ENCODE measurements at regions not wholly inside any gene's neighbourhood (a gene's known extent, or its start where the extent isn't known, plus 50 kb on each side); places are given as distances from the start of the nearest gene placed in this dataset.

GRCh38 chr13:89910166-89910565, 1437.3 kb upstream of the MIR17HG start:
- H3K9me3 ChIP-seq (ENCODE audit: control insufficient read depth in 1 of 2, low read length in 2 of 2) = no peaks in the 10 kb centered on the region

GRCh38 chr13:89916551-89916950, 1430.9 kb upstream of the MIR17HG start:
- Histone ChIP-seq H3K9ac (ENCODE audit: low read depth in 1 of 2, low read length in 2 of 2) (no peak overlapping the region), H3K9me3 (ENCODE audit: control insufficient read depth in 1 of 2, low read length in 2 of 2) (no peaks in the 10 kb centered on the region), H3K36me3 (ENCODE audit: control insufficient read depth in 1 of 2, insufficient read depth in 2 of 2, low read length in 2 of 2) (no peaks in the 10 kb centered on the region), H3K27me3 (ENCODE audit: control insufficient read depth in 1 of 2, insufficient read depth in 2 of 2, low read length in 2 of 2) (no peaks in the 10 kb centered on the region), H3K4me1 (ENCODE audit: control insufficient read depth in 1 of 2, insufficient read depth in 2 of 2, low read length in 2 of 2) (no peaks in the 10 kb centered on the region), H3K4me3 (ENCODE audit: low read depth in 1 of 2, low read length in 2 of 2) (no peak overlapping the region), H3K27ac (ENCODE audit: low read depth, low read length) (no peak overlapping the region)

More at GRCh38 chr13:89910166-89910565, 1437.3 kb upstream of the MIR17HG start:
- Histone ChIP-seq H3K36me3 (ENCODE audit: control insufficient read depth in 1 of 2, insufficient read depth in 2 of 2, low read length in 2 of 2) (no peaks in the 10 kb centered on the region), H3K27me3 (ENCODE audit: control insufficient read depth in 1 of 2, insufficient read depth in 2 of 2, low read length in 2 of 2) (no peaks in the 10 kb centered on the region), H3K4me1 (ENCODE audit: control insufficient read depth in 1 of 2, insufficient read depth in 2 of 2, low read length in 2 of 2) (no peaks in the 10 kb centered on the region), H3K9ac (ENCODE audit: low read depth in 1 of 2, low read length in 2 of 2) (no peak overlapping the region), H3K27ac (ENCODE audit: low read depth, low read length) (no peak overlapping the region), H3K4me3 (ENCODE audit: low read depth in 1 of 2, low read length in 2 of 2) (no peak overlapping the region)

DNA sequence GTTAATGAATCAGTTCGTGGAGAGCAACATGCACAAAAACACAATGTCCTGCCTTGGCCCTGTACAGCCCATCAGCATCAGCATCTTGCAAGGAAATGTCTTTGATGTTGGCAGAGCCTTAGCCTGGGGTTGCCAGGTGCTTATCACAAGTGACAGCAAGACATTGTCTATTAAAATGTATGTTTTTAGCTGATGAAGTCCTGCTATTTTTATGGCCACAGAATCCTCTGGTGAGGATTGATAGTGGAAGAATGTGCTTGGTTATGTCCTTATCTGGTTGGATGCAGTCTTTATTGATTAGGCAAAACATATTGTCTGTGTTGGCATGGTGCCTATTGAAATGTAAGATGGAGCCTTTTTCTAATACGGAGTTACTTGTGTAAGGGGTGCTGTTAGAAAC, 1427.0 kb upstream of the MIR17HG start:
- no peak overlapping the region for H3K9ac ChIP-seq (ENCODE audit: low read depth in 1 of 2, low read length in 2 of 2)
- H3K36me3 ChIP-seq (ENCODE audit: control insufficient read depth in 1 of 2, insufficient read depth in 2 of 2, low read length in 2 of 2) = no peaks in the 10 kb centered on the region
- no peaks in the 10 kb centered on the region for H3K4me1 ChIP-seq (ENCODE audit: control insufficient read depth in 1 of 2, insufficient read depth in 2 of 2, low read length in 2 of 2)
- no peaks in the 10 kb centered on the region for H3K9me3 ChIP-seq (ENCODE audit: control insufficient read depth in 1 of 2, low read length in 2 of 2)
- H3K4me3 ChIP-seq (ENCODE audit: low read depth in 1 of 2, low read length in 2 of 2) = no peak overlapping the region
- no peak overlapping the region for H3K27ac ChIP-seq (ENCODE audit: low read depth, low read length)
- H3K27me3 ChIP-seq (ENCODE audit: control insufficient read depth in 1 of 2, insufficient read depth in 2 of 2, low read length in 2 of 2) = no peaks in the 10 kb centered on the region

- H3K4me1 ChIP-seq (ENCODE audit: control insufficient read depth in 1 of 2, insufficient read depth in 2 of 2, low read length in 2 of 2) = no peaks in the 10 kb centered on the region
- no peak overlapping the region for H3K9ac ChIP-seq (ENCODE audit: low read depth in 1 of 2, low read length in 2 of 2)
Measured at GRCh38 chr13:89923052-89923451, 1424.4 kb upstream of the MIR17HG start.

DNA sequence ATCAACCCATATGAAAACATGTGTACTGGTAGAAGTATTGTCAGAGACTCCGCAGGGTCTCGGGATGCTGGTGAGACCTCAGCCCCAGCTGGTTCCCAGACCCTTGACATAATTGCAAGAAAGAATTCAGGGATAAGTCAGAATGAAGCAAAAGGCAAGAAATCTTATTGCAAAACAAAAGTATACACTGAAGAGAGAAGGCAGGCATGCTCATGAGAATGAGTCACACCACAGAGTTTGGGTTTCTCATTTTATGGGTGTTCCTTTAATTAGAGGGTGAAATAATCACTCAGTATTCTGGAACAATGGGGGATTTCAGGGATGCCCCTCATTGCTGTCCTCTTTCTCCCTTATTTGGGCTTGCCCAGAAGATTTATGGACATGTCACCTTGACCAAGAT, 1423.8 kb upstream of the MIR17HG start:
- no peak overlapping the region for H3K27ac ChIP-seq (ENCODE audit: low read depth, low read length)
- no peak overlapping the region for H3K9ac ChIP-seq (ENCODE audit: low read depth in 1 of 2, low read length in 2 of 2)
- no peaks in the 10 kb centered on the region for H3K4me1 ChIP-seq (ENCODE audit: control insufficient read depth in 1 of 2, insufficient read depth in 2 of 2, low read length in 2 of 2)
- H3K36me3 ChIP-seq (ENCODE audit: control insufficient read depth in 1 of 2, insufficient read depth in 2 of 2, low read length in 2 of 2) = no peaks in the 10 kb centered on the region
- H3K9me3 ChIP-seq (ENCODE audit: control insufficient read depth in 1 of 2, low read length in 2 of 2) = no peaks in the 10 kb centered on the region
- H3K4me3 ChIP-seq (ENCODE audit: low read depth in 1 of 2, low read length in 2 of 2) = no peak overlapping the region
- no peaks in the 10 kb centered on the region for H3K27me3 ChIP-seq (ENCODE audit: control insufficient read depth in 1 of 2, insufficient read depth in 2 of 2, low read length in 2 of 2)

More at GRCh38 chr13:89923052-89923451, 1424.4 kb upstream of the MIR17HG start:
- no peak overlapping the region for H3K27ac ChIP-seq (ENCODE audit: low read depth, low read length)
- no peaks in the 10 kb centered on the region for H3K27me3 ChIP-seq (ENCODE audit: control insufficient read depth in 1 of 2, insufficient read depth in 2 of 2, low read length in 2 of 2)
- no peaks in the 10 kb centered on the region for H3K9me3 ChIP-seq (ENCODE audit: control insufficient read depth in 1 of 2, low read length in 2 of 2)
- no peaks in the 10 kb centered on the region for H3K36me3 ChIP-seq (ENCODE audit: control insufficient read depth in 1 of 2, insufficient read depth in 2 of 2, low read length in 2 of 2)
- H3K4me3 ChIP-seq (ENCODE audit: low read depth in 1 of 2, low read length in 2 of 2) = no peak overlapping the region

DNA sequence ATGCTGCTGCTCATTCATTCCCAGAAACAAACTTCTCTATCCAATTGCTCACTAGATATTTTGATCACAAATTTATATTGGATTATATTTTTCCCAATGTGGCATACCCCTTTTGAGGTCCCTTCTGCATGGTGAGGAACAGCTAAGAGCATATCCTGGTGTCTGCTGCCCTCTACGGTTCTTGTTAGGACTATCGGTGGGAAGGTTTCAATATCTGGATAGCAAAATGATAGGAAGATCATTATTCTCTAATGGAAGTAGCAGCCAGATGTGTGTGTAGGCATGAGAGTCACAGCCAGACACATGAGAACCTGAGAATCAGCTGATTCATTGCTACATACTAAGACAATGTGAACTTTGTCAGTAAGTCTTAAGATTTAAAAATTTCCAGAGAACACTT, 1422.4 kb upstream of the MIR17HG start:
- Histone ChIP-seq H3K4me3 (ENCODE audit: low read depth in 1 of 2, low read length in 2 of 2) (no peak overlapping the region), H3K27me3 (ENCODE audit: control insufficient read depth in 1 of 2, insufficient read depth in 2 of 2, low read length in 2 of 2) (no peaks in the 10 kb centered on the region), H3K27ac (ENCODE audit: low read depth, low read length) (no peak overlapping the region), H3K9me3 (ENCODE audit: control insufficient read depth in 1 of 2, low read length in 2 of 2) (no peaks in the 10 kb centered on the region), H3K4me1 (ENCODE audit: control insufficient read depth in 1 of 2, insufficient read depth in 2 of 2, low read length in 2 of 2) (no peaks in the 10 kb centered on the region), H3K9ac (ENCODE audit: low read depth in 1 of 2, low read length in 2 of 2) (no peak overlapping the region), H3K36me3 (ENCODE audit: control insufficient read depth in 1 of 2, insufficient read depth in 2 of 2, low read length in 2 of 2) (no peaks in the 10 kb centered on the region)

- H3K4me3 ChIP-seq (ENCODE audit: low read depth in 1 of 2, low read length in 2 of 2) = no peak overlapping the region
- H3K27me3 ChIP-seq (ENCODE audit: control insufficient read depth in 1 of 2, insufficient read depth in 2 of 2, low read length in 2 of 2) = no peaks in the 10 kb centered on the region
- no peak overlapping the region for H3K9ac ChIP-seq (ENCODE audit: low read depth in 1 of 2, low read length in 2 of 2)
- H3K27ac ChIP-seq (ENCODE audit: low read depth, low read length) = no peak overlapping the region
- H3K9me3 ChIP-seq (ENCODE audit: control insufficient read depth in 1 of 2, low read length in 2 of 2) = no peaks in the 10 kb centered on the region
- H3K36me3 ChIP-seq (ENCODE audit: control insufficient read depth in 1 of 2, insufficient read depth in 2 of 2, low read length in 2 of 2) = no peaks in the 10 kb centered on the region
- no peaks in the 10 kb centered on the region for H3K4me1 ChIP-seq (ENCODE audit: control insufficient read depth in 1 of 2, insufficient read depth in 2 of 2, low read length in 2 of 2)
Measured at GRCh38 chr13:89930861-89931260, 1416.6 kb upstream of the MIR17HG start.

GRCh38 chr13:89932902-89933301, 1414.6 kb upstream of the MIR17HG start:
- H3K27me3 ChIP-seq (ENCODE audit: control insufficient read depth in 1 of 2, insufficient read depth in 2 of 2, low read length in 2 of 2) = no peaks in the 10 kb centered on the region
- H3K4me1 ChIP-seq (ENCODE audit: control insufficient read depth in 1 of 2, insufficient read depth in 2 of 2, low read length in 2 of 2) = no peaks in the 10 kb centered on the region
- H3K9ac ChIP-seq (ENCODE audit: low read depth in 1 of 2, low read length in 2 of 2) = no peak overlapping the region
- H3K27ac ChIP-seq (ENCODE audit: low read depth, low read length) = no peak overlapping the region
- no peaks in the 10 kb centered on the region for H3K9me3 ChIP-seq (ENCODE audit: control insufficient read depth in 1 of 2, low read length in 2 of 2)
- no peaks in the 10 kb centered on the region for H3K36me3 ChIP-seq (ENCODE audit: control insufficient read depth in 1 of 2, insufficient read depth in 2 of 2, low read length in 2 of 2)
- H3K4me3 ChIP-seq (ENCODE audit: low read depth in 1 of 2, low read length in 2 of 2) = no peak overlapping the region

GRCh38 chr13:89936256-89936655, 1411.2 kb upstream of the MIR17HG start:
- Histone ChIP-seq H3K4me3 (ENCODE audit: low read depth in 1 of 2, low read length in 2 of 2) (no peak overlapping the region), H3K27me3 (ENCODE audit: control insufficient read depth in 1 of 2, insufficient read depth in 2 of 2, low read length in 2 of 2) (no peaks in the 10 kb centered on the region), H3K9ac (ENCODE audit: low read depth in 1 of 2, low read length in 2 of 2) (no peak overlapping the region), H3K4me1 (ENCODE audit: control insufficient read depth in 1 of 2, insufficient read depth in 2 of 2, low read length in 2 of 2) (no peaks in the 10 kb centered on the region), H3K36me3 (ENCODE audit: control insufficient read depth in 1 of 2, insufficient read depth in 2 of 2, low read length in 2 of 2) (no peaks in the 10 kb centered on the region), H3K9me3 (ENCODE audit: control insufficient read depth in 1 of 2, low read length in 2 of 2) (no peaks in the 10 kb centered on the region), H3K27ac (ENCODE audit: low read depth, low read length) (no peak overlapping the region)

GRCh38 chr13:89937420-89937819, 1410.1 kb upstream of the MIR17HG start:
- Histone ChIP-seq H3K36me3 (ENCODE audit: control insufficient read depth in 1 of 2, insufficient read depth in 2 of 2, low read length in 2 of 2) (no peaks in the 10 kb centered on the region), H3K9ac (ENCODE audit: low read depth in 1 of 2, low read length in 2 of 2) (no peak overlapping the region), H3K4me3 (ENCODE audit: low read depth in 1 of 2, low read length in 2 of 2) (no peak overlapping the region), H3K4me1 (ENCODE audit: control insufficient read depth in 1 of 2, insufficient read depth in 2 of 2, low read length in 2 of 2) (no peaks in the 10 kb centered on the region), H3K9me3 (ENCODE audit: control insufficient read depth in 1 of 2, low read length in 2 of 2) (no peaks in the 10 kb centered on the region), H3K27ac (ENCODE audit: low read depth, low read length) (no peak overlapping the region), H3K27me3 (ENCODE audit: control insufficient read depth in 1 of 2, insufficient read depth in 2 of 2, low read length in 2 of 2) (no peaks in the 10 kb centered on the region)

GRCh38 chr13:89940383-89940782, 1407.1 kb upstream of the MIR17HG start:
- no peaks in the 10 kb centered on the region for H3K27me3 ChIP-seq (ENCODE audit: control insufficient read depth in 1 of 2, insufficient read depth in 2 of 2, low read length in 2 of 2)
- H3K4me3 ChIP-seq (ENCODE audit: low read depth in 1 of 2, low read length in 2 of 2) = no peak overlapping the region
- H3K36me3 ChIP-seq (ENCODE audit: control insufficient read depth in 1 of 2, insufficient read depth in 2 of 2, low read length in 2 of 2) = no peaks in the 10 kb centered on the region
- H3K9me3 ChIP-seq (ENCODE audit: control insufficient read depth in 1 of 2, low read length in 2 of 2) = no peaks in the 10 kb centered on the region
- H3K27ac ChIP-seq (ENCODE audit: low read depth, low read length) = no peak overlapping the region
- no peaks in the 10 kb centered on the region for H3K4me1 ChIP-seq (ENCODE audit: control insufficient read depth in 1 of 2, insufficient read depth in 2 of 2, low read length in 2 of 2)
- no peak overlapping the region for H3K9ac ChIP-seq (ENCODE audit: low read depth in 1 of 2, low read length in 2 of 2)
